Muscle of leg (tissue), 3 donors: ENCODE measurements at regions not wholly inside any gene's neighbourhood (a gene's known extent, or its start where the extent isn't known, plus 50 kb on each side); places are given as distances from the start of the nearest gene placed in this dataset.

Source experiments
- DNase-seq: peaks from one replicate; pipeline ENCODE4 v3.0.0; 2013
- H3K27ac ChIP-seq: one replicate; pipeline ENCODE4 v1.5.1; 2013; ENCODE audit warnings: mild to moderate bottlenecking, low read length, control low read depth
- H3K27me3 ChIP-seq: one replicate; pipeline ENCODE4 v1.6.1; 2013; ENCODE audit warnings: low read length; ENCODE audit not compliant: control insufficient read depth, insufficient read depth
- H3K36me3 ChIP-seq: one replicate; pipeline ENCODE4 v1.6.1; 2013; ENCODE audit warnings: low read length; ENCODE audit not compliant: control insufficient read depth, insufficient read depth
- H3K4me1 ChIP-seq: one replicate; pipeline ENCODE4 v1.6.1; 2013; ENCODE audit warnings: low read length; ENCODE audit not compliant: control insufficient read depth, insufficient read depth
- H3K4me3 ChIP-seq: one replicate; pipeline ENCODE4 v1.5.1; 2013; ENCODE audit warnings: low read length, control low read depth
- H3K9me3 ChIP-seq: replicated peaks from 2 replicates; pipeline ENCODE4 v1.6.1; 2013; ENCODE audit warnings: low read depth, low read length; ENCODE audit not compliant: control insufficient read depth
- WGBS: methylation state at CpG from one replicate; pipeline ENCODE4 v1.1.5; 2013; ENCODE audit warnings: missing lambda C conversion rate; ENCODE audit not compliant: insufficient coverage; 5-methylcytosine and 5-hydroxymethylcytosine counted together

- no peak overlapping the region for H3K4me3 ChIP-seq
- no peak for DNase-seq
- H3K4me1 ChIP-seq: peaks cover 50% of the 10 kb centered on the region
- H3K36me3 ChIP-seq: no peaks in the 10 kb centered on the region
- 43% methylated on average over 2 of the region's 4 CpGs for WGBS
- peaks cover 4% of the 10 kb centered on the region for H3K27me3 ChIP-seq
- no peak overlapping the region for H3K27ac ChIP-seq
- H3K9me3 ChIP-seq: no peaks in the 10 kb centered on the region
These were observed 217.1 kb upstream of the ZMIZ1 start for GRCh38 chr10:78851647-78852046.

GRCh38 chr10:78852466-78853240 lies 216.1 kb upstream of the ZMIZ1 start:
- 77% methylated on average over 6 of the region's 9 CpGs for WGBS
- Histone ChIP-seq H3K27ac (no peak overlapping the region), H3K36me3 (no peaks in the 10 kb centered on the region), H3K4me1 (peaks cover 45% of the 10 kb centered on the region), H3K27me3 (peaks cover 4% of the 10 kb centered on the region), H3K9me3 (no peaks in the 10 kb centered on the region), H3K4me3 (no peak overlapping the region)
- no peak for DNase-seq

DNA sequence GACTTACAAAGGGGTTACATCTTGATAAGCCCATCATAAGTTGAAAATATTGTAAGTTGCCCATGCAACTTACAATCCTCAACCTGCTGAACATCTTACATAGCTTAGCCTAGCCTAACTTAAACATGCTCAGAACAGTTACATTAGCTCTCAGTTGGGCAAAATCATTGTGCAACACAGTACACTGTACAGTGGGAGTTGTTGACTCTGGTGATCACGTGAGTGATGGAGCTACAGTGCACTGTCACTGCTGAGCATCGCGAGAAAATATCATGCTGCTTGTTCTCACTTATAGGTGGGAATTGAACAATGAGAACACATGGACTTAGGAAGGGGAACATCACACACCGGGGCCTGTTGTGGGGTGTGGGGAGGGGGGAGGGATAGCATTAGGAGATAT lies 214.9 kb upstream of the ZMIZ1 start:
- Histone ChIP-seq H3K36me3 (no peaks in the 10 kb centered on the region), H3K9me3 (no peaks in the 10 kb centered on the region), H3K27ac (no peak overlapping the region), H3K4me1 (peaks cover 42% of the 10 kb centered on the region), H3K27me3 (peaks cover 4% of the 10 kb centered on the region), H3K4me3 (no peak overlapping the region)
- 67% methylated on average over 1 of the region's 4 CpGs for WGBS
- DNase-seq: no peak

DNA sequence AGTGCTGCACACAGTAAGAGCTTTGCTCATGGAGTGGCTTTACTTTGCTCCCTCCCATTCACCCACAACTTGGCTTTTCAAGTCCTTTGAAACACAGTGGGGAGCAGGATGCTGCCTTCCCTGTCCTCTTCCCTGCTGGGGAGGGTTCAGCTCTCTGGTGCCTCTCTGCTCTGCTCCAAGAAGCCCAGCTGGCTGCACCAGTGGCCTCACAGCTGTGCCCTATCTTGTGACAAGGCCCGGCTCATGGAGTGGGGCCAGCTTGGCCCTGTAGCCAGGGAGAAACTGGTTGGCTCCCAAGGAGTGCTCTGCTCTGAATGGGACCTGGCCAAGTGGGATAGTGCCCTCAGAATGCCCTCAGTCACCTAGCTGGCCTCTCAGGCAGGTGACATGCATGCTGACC lies 212.3 kb upstream of the ZMIZ1 start:
- Histone ChIP-seq H3K4me3 (no peak overlapping the region), H3K4me1 (peaks cover 33% of the 10 kb centered on the region), H3K36me3 (no peaks in the 10 kb centered on the region), H3K9me3 (no peaks in the 10 kb centered on the region), H3K27ac (no peak overlapping the region), H3K27me3 (peaks cover 10% of the 10 kb centered on the region)
- DNase-seq: peak; percentile 76
- WGBS: no CpG with 5 or more reads among the region's 1 CpG

- 77% methylated on average over 2 of the region's 3 CpGs for WGBS
- no peak overlapping the region for H3K27ac ChIP-seq
- H3K4me3 ChIP-seq: no peak overlapping the region
- no peaks in the 10 kb centered on the region for H3K36me3 ChIP-seq
- no peak for DNase-seq
- H3K27me3 ChIP-seq: peaks cover 10% of the 10 kb centered on the region
- H3K4me1 ChIP-seq: peaks cover 34% of the 10 kb centered on the region
- H3K9me3 ChIP-seq: no peaks in the 10 kb centered on the region
These were observed 211.6 kb upstream of the ZMIZ1 start for GRCh38 chr10:78857193-78857592.

DNA sequence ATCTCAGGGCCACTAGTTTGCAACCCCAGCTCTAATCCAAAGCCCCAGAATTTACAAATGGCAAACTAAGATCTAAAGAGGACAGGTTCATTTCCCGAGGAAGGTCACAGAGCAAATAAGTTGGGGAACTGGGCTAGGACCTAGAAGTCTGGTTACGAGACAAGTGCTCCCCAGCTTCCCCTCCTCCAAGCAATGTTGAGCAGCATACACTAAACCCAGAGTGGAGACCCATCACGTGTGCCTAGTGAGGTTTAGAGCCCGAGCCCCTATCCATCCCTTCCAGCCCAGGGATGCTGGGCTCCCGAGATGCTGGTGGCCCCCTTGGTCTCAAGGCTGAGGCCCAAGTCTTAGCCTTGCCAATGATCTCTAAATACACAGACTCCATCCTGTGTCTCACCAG lies 209.5 kb upstream of the ZMIZ1 start:
- peaks cover 10% of the 10 kb centered on the region for H3K27me3 ChIP-seq
- no peak overlapping the region for H3K4me3 ChIP-seq
- DNase-seq: no peak
- no peaks in the 10 kb centered on the region for H3K36me3 ChIP-seq
- no peaks in the 10 kb centered on the region for H3K9me3 ChIP-seq
- 82% methylated on average over 2 of the region's 5 CpGs for WGBS
- peaks cover 40% of the 10 kb centered on the region for H3K4me1 ChIP-seq
- H3K27ac ChIP-seq: no peak overlapping the region

- no peaks in the 10 kb centered on the region for H3K9me3 ChIP-seq
- 80% methylated on average over 3 of the region's 5 CpGs for WGBS
- no peak overlapping the region for H3K4me3 ChIP-seq
- H3K27ac ChIP-seq: no peak overlapping the region
- no peak for DNase-seq
- peaks cover 10% of the 10 kb centered on the region for H3K27me3 ChIP-seq
- no peaks in the 10 kb centered on the region for H3K36me3 ChIP-seq
- peaks cover 40% of the 10 kb centered on the region for H3K4me1 ChIP-seq
These were observed 209.0 kb upstream of the ZMIZ1 start for GRCh38 chr10:78859769-78860168.

GRCh38 chr10:78860260-78860914 lies 208.4 kb upstream of the ZMIZ1 start:
- 97% methylated on average over 4 of the region's 7 CpGs for WGBS
- Histone ChIP-seq H3K4me3 (no peak overlapping the region), H3K9me3 (no peaks in the 10 kb centered on the region), H3K4me1 (peaks cover 41% of the 10 kb centered on the region), H3K27me3 (peaks cover 9% of the 10 kb centered on the region), H3K36me3 (no peaks in the 10 kb centered on the region), H3K27ac (no peak overlapping the region)
- DNase-seq: no peak

- H3K4me3 ChIP-seq: no peak overlapping the region
- H3K36me3 ChIP-seq: no peaks in the 10 kb centered on the region
- H3K27ac ChIP-seq: no peak overlapping the region
- 73% methylated on average over 3 of the region's 5 CpGs for WGBS
- no peaks in the 10 kb centered on the region for H3K9me3 ChIP-seq
- H3K27me3 ChIP-seq: peaks cover 7% of the 10 kb centered on the region
- DNase-seq: peak; percentile 65
- H3K4me1 ChIP-seq: peaks cover 34% of the 10 kb centered on the region
These were observed 207.0 kb upstream of the ZMIZ1 start for GRCh38 chr10:78861529-78862327.

DNA sequence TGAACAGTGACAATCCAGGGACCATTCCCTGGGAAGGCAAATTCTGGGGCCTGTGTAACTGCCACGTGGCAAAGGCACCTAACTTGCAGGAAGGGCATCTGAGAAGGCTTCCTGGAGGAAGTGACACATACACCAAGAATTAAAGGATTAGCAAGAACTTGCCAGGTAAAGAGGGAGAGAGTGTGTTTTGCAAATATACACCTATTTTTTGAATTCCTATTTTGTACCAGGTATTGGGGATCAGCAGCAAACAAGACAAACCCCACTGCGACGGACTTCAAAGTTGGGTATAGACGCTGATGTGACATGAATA lies 206.5 kb upstream of the ZMIZ1 start:
- DNase-seq: no peak
- Histone ChIP-seq H3K27ac (no peak overlapping the region), H3K4me1 (peaks cover 30% of the 10 kb centered on the region), H3K36me3 (no peaks in the 10 kb centered on the region), H3K4me3 (no peak overlapping the region), H3K27me3 (peaks cover 7% of the 10 kb centered on the region), H3K9me3 (no peaks in the 10 kb centered on the region)
- WGBS: 100% methylated on average over 3 of the region's 4 CpGs
